ENCODE measurements at regions not wholly inside any gene's neighbourhood (a gene's known extent, or its start where the extent isn't known, plus 50 kb on each side); places are given as distances from the start of the nearest gene placed in this dataset.
"Not testable (repeated sequence)": the region's sequence is repeated elsewhere in the genome, so short reads cannot be mapped to it uniquely, and the experiment has no call there.

- no peak for DNase-seq (ENCODE audit: low read depth)
Measured at GRCh38 chr17:69672924-69673323, 258.4 kb downstream of the MAP2K6 start.

- no peak for DNase-seq (ENCODE audit: low read depth)
Measured at GRCh38 chr17:69677130-69677529, 262.6 kb downstream of the MAP2K6 start.

DNA sequence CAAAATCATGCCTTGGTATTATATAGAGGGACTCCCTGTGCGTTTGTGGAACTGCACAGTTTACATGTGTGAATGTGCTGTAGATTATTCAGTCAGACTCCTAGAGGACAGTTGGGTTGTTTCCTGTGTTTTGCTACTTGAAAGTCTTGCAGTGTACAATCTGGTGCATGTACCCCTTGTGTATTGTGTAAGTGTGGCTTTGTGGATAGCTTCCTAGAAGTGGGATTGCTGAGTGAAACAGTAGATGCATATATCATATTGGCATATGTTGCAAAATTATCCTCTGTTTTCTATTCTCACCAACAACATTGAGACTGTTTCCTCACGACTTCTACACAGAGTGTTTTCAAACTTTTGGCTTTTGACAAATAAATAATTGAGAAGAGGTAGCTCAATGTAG, 263.7 kb downstream of the MAP2K6 start:
- DNase-seq (ENCODE audit: low read depth) = no peak

DNA sequence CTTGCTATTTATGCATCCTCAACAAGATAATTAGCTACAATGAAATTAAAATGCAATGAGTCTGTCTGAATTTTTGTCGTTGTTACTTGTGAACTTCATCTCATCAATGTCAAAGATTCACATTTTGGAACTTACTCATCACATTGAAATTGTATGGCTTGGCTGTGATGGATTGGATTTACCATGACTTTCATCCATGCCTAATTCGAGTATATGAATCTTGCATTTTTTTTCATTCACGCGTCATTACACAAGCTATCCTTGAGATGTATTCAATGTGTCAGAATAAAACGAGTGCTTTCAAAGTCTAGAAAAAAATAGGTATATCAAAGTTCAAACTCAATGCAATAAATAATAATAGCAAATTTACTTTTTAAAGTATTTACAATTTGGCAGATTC, 265.3 kb downstream of the MAP2K6 start:
- DNase-seq (ENCODE audit: low read depth) = no peak

DNA sequence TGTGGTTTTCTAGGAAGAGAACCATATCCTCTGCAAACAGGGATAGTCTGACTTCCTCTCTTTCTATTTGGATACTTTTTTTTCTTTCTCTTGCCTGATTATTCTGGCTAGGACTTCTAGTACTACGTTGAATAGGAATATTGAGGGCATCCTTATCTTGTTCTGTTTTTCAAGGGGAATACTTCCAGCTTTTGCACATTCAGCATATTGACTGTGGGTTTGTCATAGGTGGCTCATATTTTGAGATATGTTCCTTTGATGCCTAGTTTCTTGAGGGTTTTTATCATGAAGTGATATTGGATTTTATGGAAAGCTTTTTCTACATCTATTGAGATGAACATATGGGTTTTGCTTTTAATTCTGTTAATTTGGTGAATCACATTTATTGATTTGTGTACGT, 269.8 kb downstream of the MAP2K6 start:
- no peak for DNase-seq (ENCODE audit: low read depth)

DNA sequence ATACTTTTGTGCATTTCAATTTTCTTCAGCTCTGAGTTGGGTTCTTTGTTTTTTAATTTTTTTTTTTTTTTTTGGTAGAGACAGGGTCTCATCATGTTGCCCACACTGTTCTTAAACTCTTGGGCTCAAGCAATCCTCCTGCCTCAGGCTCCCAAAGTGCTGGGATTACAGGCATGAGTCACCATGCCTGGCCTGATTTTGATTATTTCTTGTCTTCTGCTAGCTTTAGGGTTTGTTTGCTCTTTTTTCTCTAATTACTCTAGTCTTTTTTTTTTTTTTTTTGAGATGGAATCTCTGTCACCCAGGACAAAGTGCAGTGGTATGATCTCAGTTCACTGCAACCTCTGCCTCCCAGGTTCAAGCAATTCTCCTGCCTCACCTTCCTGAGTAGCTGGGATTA, 270.7 kb downstream of the MAP2K6 start:
- DNase-seq (ENCODE audit: low read depth) = not testable (repeated sequence)

DNA sequence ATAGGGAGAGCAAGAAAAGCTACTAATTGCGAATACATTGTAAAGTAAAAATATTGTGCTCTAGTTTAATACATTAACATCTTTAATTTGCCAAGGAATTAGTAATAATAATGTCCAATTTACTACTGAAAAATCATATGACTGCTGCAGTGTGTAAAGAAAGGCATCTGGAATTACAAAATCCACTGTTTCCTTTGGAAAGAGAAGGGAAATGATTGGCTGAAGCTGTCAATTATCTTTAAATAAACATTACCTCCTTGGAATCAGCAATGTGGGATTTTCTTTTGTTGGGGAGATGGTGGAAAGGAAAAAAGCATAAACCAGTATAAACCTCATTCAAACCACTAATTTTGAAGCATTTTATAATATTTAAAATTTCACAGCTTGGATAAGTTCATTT, 276.0 kb downstream of the MAP2K6 start:
- DNase-seq (ENCODE audit: low read depth) = no peak

- no peak for DNase-seq (ENCODE audit: low read depth)
Measured at GRCh38 chr17:69692171-69692570, 277.7 kb downstream of the MAP2K6 start.

GRCh38 chr17:69695646-69696045, 281.1 kb downstream of the MAP2K6 start:
- DNase-seq (ENCODE audit: low read depth) = no peak

- no peak for DNase-seq (ENCODE audit: low read depth)
Measured at GRCh38 chr17:69696650-69697049, 282.2 kb downstream of the MAP2K6 start.

- DNase-seq (ENCODE audit: low read depth) = not testable (repeated sequence)
Measured at GRCh38 chr17:69698352-69698751, 283.9 kb downstream of the MAP2K6 start.

DNA sequence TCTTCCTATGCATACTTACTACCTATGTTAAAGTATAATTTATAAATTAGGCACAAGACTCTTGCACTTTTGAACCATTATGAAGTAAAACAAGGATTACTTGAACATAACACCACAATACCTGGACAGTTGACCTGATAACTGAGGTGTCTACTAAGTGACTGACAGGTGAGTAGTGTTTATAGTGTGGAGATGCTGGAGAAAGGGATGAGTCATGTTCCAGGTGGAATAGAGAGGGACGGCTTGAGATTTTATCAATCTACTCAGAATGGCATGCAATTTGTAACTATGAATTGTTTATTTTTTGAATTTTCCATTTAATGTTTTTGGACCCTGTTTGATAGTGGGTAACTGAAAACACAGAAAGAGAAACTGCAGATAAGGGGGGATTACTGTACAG, 287.6 kb downstream of the MAP2K6 start:
- no peak for DNase-seq (ENCODE audit: low read depth)

- no peak for DNase-seq (ENCODE audit: low read depth)
Measured at GRCh38 chr17:69703751-69704150, 289.3 kb downstream of the MAP2K6 start.

GRCh38 chr17:69704935-69705334, 290.4 kb downstream of the MAP2K6 start:
- no peak for DNase-seq (ENCODE audit: low read depth)

DNA sequence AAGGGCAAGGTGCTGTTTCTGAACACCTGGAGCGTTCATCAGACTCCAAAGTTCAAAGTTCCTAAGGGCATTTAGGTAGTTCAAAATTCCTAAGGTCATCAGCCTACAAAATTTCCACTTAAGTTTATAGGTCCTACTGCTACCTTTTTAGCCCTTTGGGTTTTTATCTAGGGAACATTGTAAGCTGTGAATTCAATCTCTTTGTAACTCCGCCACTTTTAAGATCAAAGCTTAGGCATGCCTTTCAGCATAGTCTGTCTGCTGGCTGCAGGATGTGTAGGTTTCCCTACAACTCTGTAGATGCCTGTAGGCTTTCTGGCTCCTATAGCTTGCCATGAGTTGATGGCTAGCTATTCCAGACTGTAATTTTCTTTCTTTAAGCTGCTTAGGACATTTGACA, 291.6 kb downstream of the MAP2K6 start:
- no peak for DNase-seq (ENCODE audit: low read depth)

DNA sequence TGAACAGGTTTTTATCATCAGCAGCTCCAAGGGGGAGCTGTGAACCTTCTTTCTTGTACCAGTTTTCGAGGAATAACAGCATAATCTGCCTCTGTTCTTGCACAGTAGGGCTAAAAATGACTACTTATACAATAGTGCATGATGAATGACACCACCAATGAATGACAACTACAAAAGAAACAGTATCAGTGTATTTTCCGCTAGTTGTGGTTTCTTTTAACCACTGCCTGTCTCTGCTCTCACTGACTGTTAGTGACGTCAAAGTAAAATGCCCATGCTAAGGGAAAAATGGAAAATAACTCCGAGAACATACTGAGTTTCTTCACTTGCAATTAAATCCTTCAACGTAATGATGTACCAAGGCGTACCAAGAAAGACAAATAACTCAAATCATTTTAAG, 294.9 kb downstream of the MAP2K6 start:
- DNase-seq (ENCODE audit: low read depth) = no peak

- DNase-seq (ENCODE audit: low read depth) = no peak
Measured at GRCh38 chr17:69710926-69711325, 296.4 kb downstream of the MAP2K6 start.

- DNase-seq (ENCODE audit: low read depth) = no peak
Measured at GRCh38 chr17:69711541-69711940, 297.0 kb downstream of the MAP2K6 start.

GRCh38 chr17:69712801-69713311, 298.4 kb downstream of the MAP2K6 start:
- DNase-seq (ENCODE audit: low read depth) = no peak

- no peak for DNase-seq (ENCODE audit: low read depth)
Measured at GRCh38 chr17:69713815-69714214, 299.3 kb downstream of the MAP2K6 start.

DNA sequence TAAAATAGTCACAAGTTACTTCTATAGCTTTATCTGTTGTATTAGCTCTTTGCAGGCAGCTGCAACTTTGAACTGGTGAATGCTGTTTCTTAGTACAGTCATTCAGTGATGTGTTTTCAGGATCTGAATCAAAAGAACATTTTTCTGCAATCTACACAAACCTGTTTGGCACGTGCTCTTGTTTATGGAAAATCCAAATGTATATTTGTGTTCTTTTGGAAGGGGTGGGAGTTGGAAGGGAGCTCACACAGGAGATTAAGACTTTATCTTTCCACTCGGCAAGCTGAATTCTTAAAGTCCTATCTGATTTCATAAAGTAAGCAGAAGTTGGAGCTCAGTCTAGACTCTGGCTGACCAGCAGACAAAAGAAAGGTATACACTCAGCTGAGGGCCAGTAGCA, 300.2 kb downstream of the MAP2K6 start:
- DNase-seq (ENCODE audit: low read depth) = no peak

DNA sequence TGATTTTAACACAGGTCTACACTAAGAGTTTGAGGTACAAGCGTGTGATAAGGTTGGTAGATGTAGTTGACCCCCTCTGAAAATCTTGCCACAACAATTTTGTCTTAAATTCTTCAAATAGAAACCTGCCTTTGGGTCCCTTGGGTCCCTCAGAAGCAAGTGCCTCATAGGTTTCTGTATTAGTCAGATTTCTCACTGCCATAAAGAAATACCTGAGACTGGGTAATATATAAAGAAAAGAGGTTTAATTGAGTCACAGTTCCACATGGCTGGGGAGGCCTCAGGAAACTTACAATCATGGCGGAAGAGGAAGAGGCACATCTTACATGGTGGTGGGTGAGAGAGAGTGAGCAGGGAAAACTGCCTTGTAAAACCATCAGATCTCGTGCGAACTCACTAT, 301.2 kb downstream of the MAP2K6 start:
- DNase-seq (ENCODE audit: low read depth) = no peak

DNA sequence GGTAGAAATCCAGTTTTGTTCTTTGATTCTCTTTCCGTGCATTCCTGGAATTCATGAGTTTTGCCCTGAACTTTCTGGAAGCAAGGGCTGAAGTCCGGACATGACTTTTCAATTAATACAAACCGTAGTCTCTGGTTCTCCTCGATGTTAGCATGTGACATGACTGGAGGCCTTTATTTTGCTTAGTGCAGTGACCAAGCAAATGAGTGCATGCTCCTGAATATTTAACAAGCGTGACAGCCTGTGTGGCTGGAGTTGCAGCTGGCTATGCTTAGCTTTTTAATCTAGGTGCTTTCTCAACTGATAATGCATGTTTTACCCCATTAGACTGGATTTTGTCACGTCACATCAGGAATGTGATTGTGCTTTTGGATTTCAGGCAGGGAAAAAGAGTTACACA, 302.1 kb downstream of the MAP2K6 start:
- no peak for DNase-seq (ENCODE audit: low read depth)

- no peak for DNase-seq (ENCODE audit: low read depth)
Measured at GRCh38 chr17:69717214-69717613, 302.7 kb downstream of the MAP2K6 start.

- DNase-seq (ENCODE audit: low read depth) = no peak
Measured at GRCh38 chr17:69717819-69718218, 303.3 kb downstream of the MAP2K6 start.
